DND-41 (cell line): ENCODE measurements at regions not wholly inside any gene's neighbourhood (a gene's known extent, or its start where the extent isn't known, plus 50 kb on each side); places are given as distances from the start of the nearest gene placed in this dataset.

Experiments used
- ATAC-seq: fragments of 200-7000 bp; cut with Tn5 transposase; 3 replicates; pipeline ENCODE4 v1.9.1; 2021; ENCODE audit warnings: low read depth; ENCODE audit not compliant: insufficient read depth
- DNase-seq: peaks from one replicate; pipeline ENCODE4 v3.0.0-alpha.2; 2020
- H2AFZ ChIP-seq: 2 replicates; pipeline ENCODE4 v1.6.0; 2012; ENCODE audit warnings: low read depth, low read length
- H3K27ac ChIP-seq: 2 replicates; pipeline ENCODE4 v1.5.1; 2012; ENCODE audit warnings: low read length, inconsistent platforms
- H3K27me3 ChIP-seq: fragments of 200-600 bp; sonication (generic); 2 replicates; pipeline ENCODE4 v1.6.0; 2012; ENCODE audit warnings: low read length, mild to moderate bottlenecking, inconsistent platforms; ENCODE audit not compliant: insufficient read depth, poor library complexity
- H3K36me3 ChIP-seq: 2 replicates; pipeline ENCODE4 v1.5.1; 2012; ENCODE audit warnings: low read length, inconsistent platforms; ENCODE audit not compliant: insufficient read depth
- H3K4me1 ChIP-seq: 2 replicates; pipeline ENCODE4 v1.5.1; 2012; ENCODE audit warnings: mild to moderate bottlenecking, low read length; ENCODE audit not compliant: insufficient read depth
- H3K4me2 ChIP-seq: 2 replicates; pipeline ENCODE4 v1.6.0; 2012; ENCODE audit warnings: mild to moderate bottlenecking, moderate library complexity, low read length, inconsistent platforms; ENCODE audit not compliant: insufficient read depth
- H3K4me3 ChIP-seq, 2 experiments: fragments of 200-600 bp in 1 of 2; shearing (Covaris generic) in 1 of 2; 2 replicates each; pipeline ENCODE4 v1.5.1; 2012 to 2016; ENCODE audit warnings: inconsistent platforms in 2 of 2, low read length in 2 of 2, mild to moderate bottlenecking in 2 of 2, low read depth in 1 of 2, moderate library complexity in 1 of 2
- H3K79me2 ChIP-seq: 2 replicates; pipeline ENCODE4 v1.6.0; 2012; ENCODE audit warnings: low read length, inconsistent platforms; ENCODE audit not compliant: insufficient read depth
- H3K9ac ChIP-seq: 2 replicates; pipeline ENCODE4 v1.6.0; 2012; ENCODE audit warnings: low read depth, mild to moderate bottlenecking, inconsistent platforms, low read length, moderate library complexity
- H3K9me3 ChIP-seq: 2 replicates; pipeline ENCODE4 v1.5.1; 2012; ENCODE audit warnings: low read length, moderate library complexity, mild to moderate bottlenecking, inconsistent platforms; ENCODE audit not compliant: insufficient read depth, severe bottlenecking
- H4K20me1 ChIP-seq: 2 replicates; pipeline ENCODE4 v1.6.0; 2012; ENCODE audit warnings: low read length; ENCODE audit not compliant: insufficient read depth
- CTCF ChIP-seq: IDR thresholded peaks from 2 replicates; pipeline ENCODE4 v1.5.1; 2012; ENCODE audit warnings: borderline replicate concordance, low read length, moderate library complexity, mild to moderate bottlenecking; ENCODE audit not compliant: poor library complexity, severe bottlenecking; ENCODE audit errors: extremely low read depth
- EZH2 ChIP-seq: IDR thresholded peaks from 3 replicates; pipeline ENCODE4 v1.6.1; 2012; ENCODE audit warnings: borderline replicate concordance, low read depth, mild to moderate bottlenecking, moderate library complexity, low read length, inconsistent platforms; ENCODE audit not compliant: severe bottlenecking

- no peaks in the 10 kb centered on the region for H3K9me3 ChIP-seq
- no peaks in the 10 kb centered on the region for H4K20me1 ChIP-seq
- ATAC-seq, result no peak
- no peaks in the 10 kb centered on the region for H3K36me3 ChIP-seq
- TF ChIP-seq CTCF, result no peak
- TF ChIP-seq EZH2, result no peak
- no peak overlapping the region for H3K9ac ChIP-seq
- H3K27ac ChIP-seq, result no peak overlapping the region
- H3K4me3 ChIP-seq, result no peak overlapping the region
- no peak overlapping the region for H3K4me2 ChIP-seq
- DNase-seq, result no peak
- H3K4me1 ChIP-seq, result peaks cover 7% of the 10 kb centered on the region
- no peaks in the 10 kb centered on the region for H3K79me2 ChIP-seq
- H3K27me3 ChIP-seq, result no peaks in the 10 kb centered on the region
- H2AFZ ChIP-seq, result no peak overlapping the region
These were observed 137.3 kb upstream of the AGR3 start for GRCh38 chr7:17019106-17019505.

GRCh38 chr7:17020250-17020649, 138.5 kb upstream of the AGR3 start:
- ATAC-seq (no peak), DNase-seq (no peak)
- Histone ChIP-seq H3K9ac (no peak overlapping the region), H3K4me1 (peaks cover 7% of the 10 kb centered on the region), H3K9me3 (no peaks in the 10 kb centered on the region), H3K36me3 (no peaks in the 10 kb centered on the region), H3K4me2 (no peak overlapping the region), H3K27ac (no peak overlapping the region), H3K4me3 (no peak overlapping the region), H3K27me3 (no peaks in the 10 kb centered on the region), H2AFZ (no peak overlapping the region), H4K20me1 (no peaks in the 10 kb centered on the region), H3K79me2 (no peaks in the 10 kb centered on the region)
- no peak for TF ChIP-seq CTCF
- TF ChIP-seq EZH2, result no peak

GRCh38 chr7:17021205-17021604, 139.4 kb upstream of the AGR3 start:
- DNase-seq, result no peak
- Histone ChIP-seq H4K20me1 (no peaks in the 10 kb centered on the region), H3K4me1 (peaks cover 7% of the 10 kb centered on the region)

More at GRCh38 chr7:17021205-17021604, 139.4 kb upstream of the AGR3 start:
- no peaks in the 10 kb centered on the region for H3K79me2 ChIP-seq
- TF ChIP-seq EZH2, result no peak
- no peak for TF ChIP-seq CTCF
- H2AFZ ChIP-seq, result no peak overlapping the region
- no peaks in the 10 kb centered on the region for H3K27me3 ChIP-seq
- H3K9ac ChIP-seq, result no peak overlapping the region
- ATAC-seq, result no peak
- no peaks in the 10 kb centered on the region for H3K9me3 ChIP-seq
- H3K36me3 ChIP-seq, result no peaks in the 10 kb centered on the region
- H3K4me2 ChIP-seq, result no peak overlapping the region
- no peak overlapping the region for H3K27ac ChIP-seq
- H3K4me3 ChIP-seq, result no peak overlapping the region
